GM18858 (cell line): ENCODE measurements at regions not wholly inside any gene's neighbourhood (a gene's known extent, or its start where the extent isn't known, plus 50 kb on each side); places are given as distances from the start of the nearest gene placed in this dataset.
"Not testable (repeated sequence)": the region's sequence is repeated elsewhere in the genome, so short reads cannot be mapped to it uniquely, and the experiment has no call there.

ENCODE experiments used
- ATAC-seq: cut with Tn5 transposase; IDR thresholded peaks from one replicate; pipeline ENCODE4 v1.9.1; 2021; ENCODE audit not compliant: unreplicated experiment

DNA sequence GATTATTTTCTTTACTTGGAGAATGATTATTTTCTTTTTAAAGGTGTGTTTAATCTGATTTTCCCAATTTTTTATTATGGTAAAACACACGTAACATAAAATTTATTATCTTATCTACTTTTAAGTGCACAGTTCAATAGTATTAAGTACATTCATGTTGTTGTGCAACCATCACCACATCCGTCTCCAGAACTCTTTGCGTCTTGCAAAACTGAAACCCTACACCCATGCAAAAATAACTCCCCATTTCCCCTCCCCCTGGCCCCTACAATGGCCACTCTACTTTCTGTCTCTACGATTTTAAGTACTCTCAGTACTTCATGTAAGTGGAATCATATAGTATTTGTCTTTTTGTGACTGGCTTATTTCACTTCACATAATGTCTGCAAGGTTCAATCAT, 230.7 kb downstream of the SATB1 start:
- no peak for ATAC-seq

GRCh38 chr3:18190646-18191045, 234.5 kb downstream of the SATB1 start:
- ATAC-seq = no peak

GRCh38 chr3:18189282-18190050, 235.7 kb downstream of the SATB1 start:
- no peak for ATAC-seq

- no peak for ATAC-seq
Measured at GRCh38 chr3:18188491-18188890, 236.6 kb downstream of the SATB1 start.

DNA sequence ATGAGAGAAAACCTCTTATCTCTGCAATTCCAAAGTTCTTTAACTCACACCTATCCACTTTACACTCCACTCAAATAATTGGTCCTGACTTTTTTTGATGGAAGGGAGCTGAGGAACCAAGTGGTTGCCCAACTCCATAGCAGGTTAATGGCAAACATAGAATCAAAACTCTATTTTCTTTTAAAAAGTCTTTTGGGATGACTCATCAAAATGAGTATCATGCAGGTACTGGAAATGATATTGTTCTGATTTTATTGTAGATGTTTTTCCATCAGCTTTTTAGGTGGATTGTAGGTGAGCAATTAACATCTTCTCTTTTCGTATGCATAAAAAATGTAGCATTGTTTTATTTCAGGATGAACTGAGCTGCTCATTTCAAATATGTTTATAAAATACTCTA, 239.5 kb downstream of the SATB1 start:
- ATAC-seq = no peak

DNA sequence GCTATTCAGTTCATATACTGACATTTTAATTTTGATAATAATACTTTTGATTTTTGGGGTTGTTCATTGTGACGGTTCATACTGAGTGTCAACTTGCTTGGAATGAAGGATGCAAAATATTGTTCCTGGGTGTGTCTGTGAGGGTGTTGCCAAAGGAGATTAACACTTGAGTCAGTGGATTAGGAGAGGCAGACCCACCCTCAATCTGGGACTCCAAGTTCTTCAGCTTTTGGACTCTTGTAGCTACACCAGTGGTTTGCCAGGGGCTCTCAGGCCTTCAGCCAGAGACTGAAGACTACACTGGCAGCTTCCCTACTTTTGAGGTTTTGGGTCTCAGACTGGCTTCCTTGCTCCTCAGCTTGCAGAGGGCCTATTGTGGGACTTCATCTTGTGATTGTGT, 242.2 kb downstream of the SATB1 start:
- not testable (repeated sequence) for ATAC-seq

DNA sequence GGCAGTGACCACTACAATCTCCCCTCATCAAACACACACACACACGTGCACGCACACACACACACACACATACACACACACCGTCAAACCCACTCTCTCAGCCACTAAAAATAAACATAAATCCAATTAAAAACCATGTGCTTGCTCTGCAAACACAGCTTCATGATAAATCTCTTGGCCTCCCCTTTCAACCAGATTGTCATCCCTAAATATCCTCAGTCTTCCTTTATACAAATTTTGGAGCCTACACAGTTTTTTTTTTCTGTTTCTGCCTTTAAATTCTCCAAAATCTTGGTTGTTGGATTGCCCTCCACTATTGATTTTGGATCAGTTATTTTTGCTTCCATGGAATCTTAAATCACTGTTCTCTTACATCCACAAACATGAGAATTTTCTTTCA, 245.6 kb downstream of the SATB1 start:
- ATAC-seq = no peak

DNA sequence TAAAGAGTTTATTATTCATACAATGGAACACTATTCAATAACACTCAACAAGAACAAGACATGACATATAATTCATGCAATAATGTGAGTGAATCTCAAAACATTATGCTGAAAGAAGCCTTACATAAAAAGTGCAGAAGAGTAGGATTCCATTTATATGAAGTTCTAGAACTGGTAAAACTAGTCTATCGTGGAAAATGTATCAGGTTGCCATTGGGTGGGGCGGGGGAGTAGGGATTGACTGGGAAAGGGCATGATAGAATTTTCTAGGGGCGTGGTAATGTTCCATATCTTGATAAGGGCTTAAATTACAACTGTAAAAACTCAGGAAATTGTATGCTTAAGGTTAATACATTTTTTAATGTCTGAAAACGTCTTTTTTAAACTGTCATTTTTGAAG, 247.9 kb downstream of the SATB1 start:
- ATAC-seq = no peak

GRCh38 chr3:18173891-18174290, 251.2 kb downstream of the SATB1 start:
- ATAC-seq = not testable (repeated sequence)

DNA sequence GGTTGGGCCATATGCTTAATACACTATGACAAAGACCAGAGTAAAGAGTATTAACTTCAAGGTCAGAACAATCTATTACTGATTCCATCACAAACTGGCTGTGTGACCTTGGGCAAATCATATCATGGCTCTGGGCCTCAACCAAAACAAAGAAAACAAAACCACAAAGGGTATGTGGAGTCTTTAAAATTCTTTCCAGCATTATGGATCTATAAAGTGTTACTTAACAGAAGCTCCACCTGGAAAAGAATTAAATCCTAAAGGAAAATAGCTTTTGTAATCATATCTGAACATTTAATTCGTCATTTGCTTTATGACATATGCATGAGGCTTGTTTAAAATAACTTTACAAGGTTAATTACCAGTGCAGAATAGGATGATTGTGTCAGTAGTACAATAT, 265.5 kb downstream of the SATB1 start:
- ATAC-seq = no peak

DNA sequence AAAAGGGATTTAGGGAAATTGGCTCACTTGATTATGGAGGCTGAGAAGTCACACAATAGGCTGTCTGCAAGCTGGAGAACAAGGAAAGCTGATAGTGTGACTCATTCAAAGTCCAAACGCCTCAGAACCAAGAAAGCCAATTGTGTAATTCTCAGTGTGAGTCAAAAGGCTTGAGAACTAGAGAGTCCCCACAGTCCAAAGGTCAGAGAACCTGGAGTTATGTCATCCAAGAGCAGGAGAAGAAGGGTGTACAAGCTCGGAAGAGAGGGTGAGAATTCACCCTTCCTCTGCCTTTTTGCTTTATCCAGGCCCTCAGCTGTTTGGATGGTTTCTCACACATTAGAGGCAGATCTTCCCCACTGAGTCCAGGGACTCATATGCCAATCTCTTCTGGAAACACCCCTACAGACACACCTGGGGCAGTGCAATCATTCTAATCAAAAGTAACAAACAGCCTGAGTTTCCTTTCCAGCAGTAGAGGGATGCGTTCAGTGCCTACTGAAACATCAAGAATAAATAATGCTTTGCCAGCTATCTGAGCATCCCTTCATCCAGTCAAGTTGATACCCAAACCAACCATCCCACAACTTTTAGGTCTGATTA, 271.5 kb downstream of the SATB1 start:
- ATAC-seq = no peak

- ATAC-seq = no peak
Measured at GRCh38 chr3:18151199-18151598, 273.9 kb downstream of the SATB1 start.

DNA sequence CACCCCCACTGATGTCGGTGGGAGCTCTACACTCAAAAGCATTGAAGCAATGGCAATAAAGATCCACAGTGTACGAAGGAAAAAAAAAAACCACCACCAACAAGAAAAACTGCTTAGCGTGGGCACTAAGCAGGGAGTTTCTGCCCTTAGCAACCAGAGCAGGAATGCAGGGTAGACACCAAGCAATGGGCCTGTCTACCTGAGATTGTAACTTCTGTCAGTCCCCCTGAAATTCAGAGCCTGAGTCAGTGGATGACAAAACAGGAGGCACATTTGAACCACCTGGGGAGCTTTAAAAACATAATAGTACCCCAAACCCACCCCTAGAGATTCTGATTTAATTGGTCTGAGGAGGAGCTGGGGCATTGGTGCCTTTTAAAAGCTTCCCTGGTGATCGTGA, 275.2 kb downstream of the SATB1 start:
- no peak for ATAC-seq

- ATAC-seq = no peak
Measured at GRCh38 chr3:18149386-18149785, 275.8 kb downstream of the SATB1 start.

GRCh38 chr3:18144571-18144970, 280.6 kb downstream of the SATB1 start:
- no peak for ATAC-seq

DNA sequence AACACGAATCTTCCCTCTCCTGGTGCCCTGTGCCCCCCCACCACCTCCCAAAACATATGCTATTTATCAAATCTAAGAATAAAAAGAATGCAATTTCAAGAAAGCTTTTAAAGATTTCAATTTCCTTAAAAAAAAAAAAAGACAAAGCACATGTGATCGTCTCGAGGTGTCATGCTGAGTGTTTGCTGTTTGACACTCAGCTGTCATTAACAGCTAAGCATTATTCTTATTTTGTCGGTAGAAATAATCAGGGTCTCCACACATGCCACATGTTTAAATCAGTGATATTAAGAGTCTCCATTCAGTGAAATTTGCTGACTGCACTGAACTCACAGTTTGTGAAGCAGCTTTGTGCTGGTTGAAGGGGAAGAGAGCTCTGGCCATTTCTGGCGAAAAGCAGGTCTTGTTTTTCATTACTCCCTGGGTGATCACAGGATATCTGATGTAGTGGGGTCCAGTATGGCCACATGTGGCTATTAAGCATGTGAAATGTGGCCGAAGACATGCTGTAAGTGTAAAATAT, 281.8 kb downstream of the SATB1 start:
- ATAC-seq = no peak

DNA sequence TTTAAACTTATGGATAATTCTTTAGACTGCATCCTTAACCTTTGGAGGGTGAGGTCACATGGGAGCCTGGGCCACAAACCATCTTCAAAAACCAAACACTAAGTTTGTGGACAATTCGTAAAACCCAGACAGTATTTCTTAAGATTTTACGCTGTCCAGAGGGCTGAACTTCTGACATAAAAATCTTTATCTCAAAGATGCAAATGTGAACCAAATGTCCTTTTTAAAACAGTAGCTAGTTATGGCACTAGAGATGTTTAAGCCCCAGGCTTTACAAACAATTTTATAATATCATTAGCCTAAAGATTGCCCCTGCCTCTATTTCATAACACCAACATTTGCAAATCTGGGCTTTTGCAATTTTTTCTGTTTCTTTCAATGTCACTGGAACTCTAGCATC, 287.2 kb downstream of the SATB1 start:
- ATAC-seq = no peak

- no peak for ATAC-seq
Measured at GRCh38 chr3:18135060-18135814, 289.9 kb downstream of the SATB1 start.

GRCh38 chr3:18134386-18135059, 290.6 kb downstream of the SATB1 start:
- no peak for ATAC-seq

DNA sequence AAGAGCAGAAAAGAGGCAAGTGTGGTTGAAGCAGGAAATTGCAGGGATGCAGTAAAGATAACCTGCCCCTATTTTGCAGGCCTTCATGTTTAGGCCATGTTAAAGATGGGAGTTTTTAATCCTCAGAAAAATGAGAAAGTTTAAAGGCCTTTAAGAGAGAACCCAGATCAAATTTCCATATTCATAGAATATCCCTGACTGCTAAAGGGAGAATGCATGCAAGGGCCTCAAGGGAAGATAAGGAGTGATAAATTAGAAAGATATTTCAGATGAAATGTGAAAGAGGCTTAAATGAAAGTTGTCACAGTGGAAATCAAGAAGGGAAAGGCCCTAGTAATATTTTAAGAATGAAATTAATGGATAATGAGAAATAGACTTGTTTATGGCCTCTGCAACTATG, 292.1 kb downstream of the SATB1 start:
- no peak for ATAC-seq
